ENCODE measurements at regions not wholly inside any gene's neighbourhood (a gene's known extent, or its start where the extent isn't known, plus 50 kb on each side); places are given as distances from the start of the nearest gene placed in this dataset.

GRCh38 chr5:74321326-74321725, 319.2 kb downstream of the ENC1 start:
- Mint-ChIP-seq H3K4me1 (ENCODE audit: unreplicated experiment) (no peaks in the 10 kb centered on the region), H3K4me3 (ENCODE audit: unreplicated experiment) (no peak overlapping the region), H3K9me3 (ENCODE audit: unreplicated experiment) (no peaks in the 10 kb centered on the region), H3K27me3 (ENCODE audit: unreplicated experiment) (peaks cover 2% of the 10 kb centered on the region), H3K27ac (ENCODE audit: unreplicated experiment) (no peak overlapping the region), H3K36me3 (ENCODE audit: low read depth, unreplicated experiment) (no peaks in the 10 kb centered on the region)
- TF ChIP-seq CTCF (IDR thresholded peaks at IDR 0.05; ENCODE audit: unreplicated experiment) = no peak
- no peak for DNase-seq (ENCODE audit: low spot score)

- Mint-ChIP-seq H3K27ac (ENCODE audit: unreplicated experiment) (no peak overlapping the region), H3K27me3 (ENCODE audit: unreplicated experiment) (peaks cover 2% of the 10 kb centered on the region), H3K36me3 (ENCODE audit: low read depth, unreplicated experiment) (no peaks in the 10 kb centered on the region), H3K9me3 (ENCODE audit: unreplicated experiment) (no peaks in the 10 kb centered on the region), H3K4me1 (ENCODE audit: unreplicated experiment) (no peaks in the 10 kb centered on the region), H3K4me3 (ENCODE audit: unreplicated experiment) (no peak overlapping the region)
- no peak for TF ChIP-seq CTCF (IDR thresholded peaks at IDR 0.05; ENCODE audit: unreplicated experiment)
- no peak for DNase-seq (ENCODE audit: low spot score)
These were observed 320.0 kb downstream of the ENC1 start for GRCh38 chr5:74320526-74320925.

GRCh38 chr5:74319076-74319475, 321.5 kb downstream of the ENC1 start:
- Mint-ChIP-seq H3K4me1 (ENCODE audit: unreplicated experiment) (no peaks in the 10 kb centered on the region), H3K27ac (ENCODE audit: unreplicated experiment) (no peak overlapping the region), H3K36me3 (ENCODE audit: low read depth, unreplicated experiment) (no peaks in the 10 kb centered on the region), H3K9me3 (ENCODE audit: unreplicated experiment) (no peaks in the 10 kb centered on the region), H3K4me3 (ENCODE audit: unreplicated experiment) (no peak overlapping the region), H3K27me3 (ENCODE audit: unreplicated experiment) (peaks cover 2% of the 10 kb centered on the region)
- TF ChIP-seq CTCF (IDR thresholded peaks at IDR 0.05; ENCODE audit: unreplicated experiment) = no peak
- DNase-seq (ENCODE audit: low spot score) = no peak

- Mint-ChIP-seq H3K27me3 (ENCODE audit: unreplicated experiment) (peaks cover 2% of the 10 kb centered on the region), H3K4me3 (ENCODE audit: unreplicated experiment) (no peak overlapping the region), H3K27ac (ENCODE audit: unreplicated experiment) (no peak overlapping the region), H3K9me3 (ENCODE audit: unreplicated experiment) (no peaks in the 10 kb centered on the region), H3K4me1 (ENCODE audit: unreplicated experiment) (peaks cover 17% of the 10 kb centered on the region), H3K36me3 (ENCODE audit: low read depth, unreplicated experiment) (no peaks in the 10 kb centered on the region)
- no peak for DNase-seq (ENCODE audit: low spot score)
- no peak for TF ChIP-seq CTCF (IDR thresholded peaks at IDR 0.05; ENCODE audit: unreplicated experiment)
These were observed 324.4 kb downstream of the ENC1 start for GRCh38 chr5:74316064-74316603.

GRCh38 chr5:74314906-74315305, 325.6 kb downstream of the ENC1 start:
- peaks cover 2% of the 10 kb centered on the region for H3K27me3 Mint-ChIP-seq (ENCODE audit: unreplicated experiment)
- H3K27ac Mint-ChIP-seq (ENCODE audit: unreplicated experiment) = no peak overlapping the region
- no peaks in the 10 kb centered on the region for H3K36me3 Mint-ChIP-seq (ENCODE audit: low read depth, unreplicated experiment)
- peaks cover 29% of the 10 kb centered on the region for H3K4me1 Mint-ChIP-seq (ENCODE audit: unreplicated experiment)
- TF ChIP-seq CTCF (IDR thresholded peaks at IDR 0.05; ENCODE audit: unreplicated experiment) = no peak
- no peaks in the 10 kb centered on the region for H3K9me3 Mint-ChIP-seq (ENCODE audit: unreplicated experiment)
- no peak for DNase-seq (ENCODE audit: low spot score)
- H3K4me3 Mint-ChIP-seq (ENCODE audit: unreplicated experiment) = no peak overlapping the region

All from endothelial cell (in vitro differentiated cells).